ENCODE measurements at regions not wholly inside any gene's neighbourhood (a gene's known extent, or its start where the extent isn't known, plus 50 kb on each side); places are given as distances from the start of the nearest gene placed in this dataset.
"Not testable (repeated sequence)": the region's sequence is repeated elsewhere in the genome, so short reads cannot be mapped to it uniquely, and the experiment has no call there.

- DNase-seq: no peak
Measured at GRCh38 chr2:133887676-133888040, 319.4 kb upstream of the NCKAP5 start.

GRCh38 chr2:133888107-133888506 lies 319.8 kb upstream of the NCKAP5 start:
- DNase-seq: no peak

GRCh38 chr2:133888621-133889219 lies 320.5 kb upstream of the NCKAP5 start:
- DNase-seq: no peak

GRCh38 chr2:133892352-133892913 lies 324.2 kb upstream of the NCKAP5 start:
- no peak for DNase-seq

- no peak for DNase-seq
Measured at GRCh38 chr2:133894429-133894828, 326.2 kb upstream of the NCKAP5 start.

GRCh38 chr2:133897838-133898237 lies 329.6 kb upstream of the NCKAP5 start:
- not testable (repeated sequence) for DNase-seq

GRCh38 chr2:133900909-133901308 lies 332.6 kb upstream of the NCKAP5 start:
- DNase-seq: no peak

- no peak for DNase-seq
Measured at GRCh38 chr2:133906396-133906795, 338.1 kb upstream of the NCKAP5 start.

- no peak for DNase-seq
Measured at GRCh38 chr2:133906926-133907325, 338.7 kb upstream of the NCKAP5 start.

- no peak for DNase-seq
Measured at GRCh38 chr2:133908171-133908570, 339.9 kb upstream of the NCKAP5 start.

- no peak for DNase-seq
Measured at GRCh38 chr2:133918141-133918540, 335.7 kb upstream of the MGAT5 start.

- DNase-seq: no peak
Measured at GRCh38 chr2:133919285-133919684, 334.6 kb upstream of the MGAT5 start.

GRCh38 chr2:133927894-133928293 lies 326.0 kb upstream of the MGAT5 start:
- DNase-seq: no peak

GRCh38 chr2:133936096-133936495 lies 317.8 kb upstream of the MGAT5 start:
- no peak for DNase-seq

- no peak for DNase-seq
Measured at GRCh38 chr2:133936601-133937000, 317.3 kb upstream of the MGAT5 start.

- DNase-seq: no peak
Measured at GRCh38 chr2:133937669-133938068, 316.2 kb upstream of the MGAT5 start.

- no peak for DNase-seq
Measured at GRCh38 chr2:133940134-133940533, 313.7 kb upstream of the MGAT5 start.

GRCh38 chr2:133941666-133942065 lies 312.2 kb upstream of the MGAT5 start:
- no peak for DNase-seq

GRCh38 chr2:133942398-133942797 lies 311.5 kb upstream of the MGAT5 start:
- no peak for DNase-seq

- DNase-seq: no peak
Measured at GRCh38 chr2:133943108-133943507, 310.8 kb upstream of the MGAT5 start.

- no peak for DNase-seq
Measured at GRCh38 chr2:133945089-133945488, 308.8 kb upstream of the MGAT5 start.

- DNase-seq: no peak
Measured at GRCh38 chr2:133947057-133947456, 306.8 kb upstream of the MGAT5 start.

- no peak for DNase-seq
Measured at GRCh38 chr2:133948610-133949290, 305.1 kb upstream of the MGAT5 start.

- DNase-seq: no peak
Measured at GRCh38 chr2:133949595-133949994, 304.3 kb upstream of the MGAT5 start.

- DNase-seq: no peak
Measured at GRCh38 chr2:133951209-133951608, 302.7 kb upstream of the MGAT5 start.
